Upper lobe of right lung (tissue), 1 donor: ENCODE measurements at regions not wholly inside any gene's neighbourhood (a gene's known extent, or its start where the extent isn't known, plus 50 kb on each side); places are given as distances from the start of the nearest gene placed in this dataset.

ENCODE experiments used
- ATAC-seq: fragments of 200-7000 bp; cut with Tn5 transposase; one replicate; pipeline ENCODE4 v1.9.1; 2020; ENCODE audit warnings: mild to moderate bottlenecking, moderate library complexity
- DNase-seq: peaks from one replicate; pipeline ENCODE4 v3.0.0-alpha.2; 2020
- H3K27ac ChIP-seq: fragments of 200-600 bp; one replicate; pipeline ENCODE4 v1.8.0; 2022
- H3K27me3 ChIP-seq: fragments of 200-600 bp; one replicate; pipeline ENCODE4 v1.8.0; 2022; ENCODE audit warnings: mild to moderate bottlenecking
- H3K36me3 ChIP-seq: fragments of 200-600 bp; one replicate; pipeline ENCODE4 v1.8.0; 2022
- H3K4me1 ChIP-seq: fragments of 200-600 bp; one replicate; pipeline ENCODE4 v1.8.0; 2022
- H3K4me3 ChIP-seq: fragments of 200-600 bp; one replicate; pipeline ENCODE4 v1.8.0; 2022; ENCODE audit warnings: mild to moderate bottlenecking
- H3K9me3 ChIP-seq: fragments of 200-600 bp; one replicate; pipeline ENCODE4 v1.8.0; 2022
- CTCF ChIP-seq: fragments of 200-600 bp; IDR thresholded peaks from one replicate; pipeline ENCODE4 v1.8.0; 2022; ENCODE audit warnings: antibody characterized with exemption
- intact Hi-C: fragments of 100-400 bp; cut with DNase I; formaldehyde crosslinking; loops from one replicate; pipeline ENCODE4 v1.11.0; 2022
- donor health status: DM: no; HTN: yes; CAD: no; lungs with severe emphysema.

DNA sequence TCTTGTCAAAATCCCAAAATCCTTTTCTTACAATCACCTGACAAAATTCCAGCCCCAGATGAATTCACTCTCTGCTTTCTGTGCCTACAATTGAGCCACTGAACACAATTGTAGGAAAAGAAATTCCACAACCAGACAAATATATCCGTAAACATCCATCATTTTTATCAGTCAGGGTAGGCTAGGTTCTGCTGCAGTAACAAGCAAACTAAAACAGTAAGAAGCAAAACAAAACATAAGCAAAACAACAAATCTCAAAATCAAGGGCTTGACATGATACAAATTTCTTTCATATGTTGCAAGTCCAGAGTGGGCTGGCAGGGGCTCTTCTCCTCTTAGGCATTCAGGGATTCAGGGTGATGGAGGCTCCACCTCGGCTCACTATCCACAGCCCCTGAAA is 114.2 kb upstream of the MAN2A1 start:
- Histone ChIP-seq H3K36me3 (no peaks in the 10 kb centered on the region), H3K4me3 (no peak overlapping the region), H3K4me1 (no peaks in the 10 kb centered on the region), H3K27me3 (no peaks in the 10 kb centered on the region), H3K9me3 (no peaks in the 10 kb centered on the region), H3K27ac (no peak overlapping the region)
- no peak for ATAC-seq
- intact Hi-C loops = no loop called here
- DNase-seq = no peak
- TF ChIP-seq CTCF = no peak

DNA sequence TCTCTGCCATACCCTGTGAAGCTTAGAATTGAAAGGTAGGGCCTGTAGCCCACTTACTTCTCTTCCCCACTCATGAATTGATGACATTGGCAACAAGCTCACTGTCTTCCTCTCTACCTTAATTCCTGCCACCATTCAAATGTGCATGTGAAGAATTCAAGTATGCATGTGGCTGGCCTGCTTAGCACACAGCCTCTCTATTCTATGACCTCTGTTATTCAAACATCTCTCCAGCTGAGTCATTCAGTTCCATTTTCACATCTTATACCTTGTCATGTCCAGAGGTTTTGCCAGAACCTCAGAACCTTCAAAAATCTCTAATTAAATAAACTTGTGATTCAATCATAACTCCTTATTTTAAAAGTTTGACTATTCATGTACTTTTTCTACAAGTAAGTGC is 114.7 kb upstream of the MAN2A1 start:
- Histone ChIP-seq H3K27ac (no peak overlapping the region), H3K9me3 (no peaks in the 10 kb centered on the region), H3K27me3 (no peaks in the 10 kb centered on the region), H3K36me3 (no peaks in the 10 kb centered on the region), H3K4me1 (no peaks in the 10 kb centered on the region), H3K4me3 (no peak overlapping the region)
- TF ChIP-seq CTCF = no peak
- ATAC-seq = no peak
- intact Hi-C loops = no loop called here
- no peak for DNase-seq

- H3K9me3 ChIP-seq = no peaks in the 10 kb centered on the region
- no peak overlapping the region for H3K4me3 ChIP-seq
- no peaks in the 10 kb centered on the region for H3K27me3 ChIP-seq
- H3K4me1 ChIP-seq = no peaks in the 10 kb centered on the region
- intact Hi-C loops = no loop called here
- no peak for DNase-seq
- no peak for ATAC-seq
- no peaks in the 10 kb centered on the region for H3K36me3 ChIP-seq
- no peak for TF ChIP-seq CTCF
- H3K27ac ChIP-seq = no peak overlapping the region
These were observed 116.0 kb upstream of the MAN2A1 start for GRCh38 chr5:109573766-109574165.

DNA sequence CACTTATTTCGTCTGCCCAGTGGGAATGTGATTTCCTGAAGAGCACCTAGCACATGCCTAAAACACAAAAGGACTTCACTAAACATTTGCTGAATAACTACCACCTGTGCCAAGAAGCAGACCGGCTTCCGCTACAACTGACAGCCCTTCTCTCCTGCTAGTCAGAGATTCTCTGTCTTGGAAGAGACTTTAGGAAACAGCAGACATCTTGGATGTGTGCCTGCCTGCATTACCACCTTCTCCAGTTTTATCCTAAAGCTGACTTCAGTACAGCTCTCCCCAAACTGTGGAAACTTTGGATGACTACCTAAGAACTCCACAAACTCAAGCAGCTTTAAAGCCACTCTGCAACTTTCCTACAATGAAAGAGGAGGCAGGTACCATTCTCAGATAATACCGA is 116.5 kb upstream of the MAN2A1 start:
- H3K4me3 ChIP-seq = no peak overlapping the region
- no peak for DNase-seq
- H3K27ac ChIP-seq = no peak overlapping the region
- no peaks in the 10 kb centered on the region for H3K27me3 ChIP-seq
- ATAC-seq = no peak
- H3K4me1 ChIP-seq = no peaks in the 10 kb centered on the region
- no peaks in the 10 kb centered on the region for H3K9me3 ChIP-seq
- intact Hi-C loops = no loop called here
- TF ChIP-seq CTCF = no peak
- H3K36me3 ChIP-seq = no peaks in the 10 kb centered on the region

DNA sequence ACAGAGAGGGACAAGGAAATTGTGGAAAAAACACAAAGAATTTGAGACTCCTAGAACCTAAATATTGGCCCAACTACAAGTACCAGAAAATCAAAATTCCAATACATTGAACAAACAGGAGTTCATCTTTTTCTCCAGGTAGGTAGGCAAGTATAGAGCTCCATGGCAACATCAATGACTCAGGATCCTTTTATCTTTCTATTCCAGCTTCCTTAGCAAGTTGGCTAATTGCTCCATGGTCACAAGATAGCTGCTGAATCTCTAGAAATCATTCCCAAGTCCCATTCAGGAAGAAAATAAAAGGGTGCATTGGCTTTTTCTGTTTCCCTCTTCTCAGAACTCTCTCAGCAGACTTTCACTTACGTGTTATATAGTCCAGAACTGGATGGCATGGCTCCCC is 117.9 kb upstream of the MAN2A1 start:
- no peaks in the 10 kb centered on the region for H3K36me3 ChIP-seq
- DNase-seq = no peak
- no peak for ATAC-seq
- H3K27ac ChIP-seq = no peak overlapping the region
- intact Hi-C loops = no loop called here
- H3K27me3 ChIP-seq = no peaks in the 10 kb centered on the region
- H3K4me3 ChIP-seq = no peak overlapping the region
- no peaks in the 10 kb centered on the region for H3K4me1 ChIP-seq
- TF ChIP-seq CTCF = no peak
- no peaks in the 10 kb centered on the region for H3K9me3 ChIP-seq

- no peaks in the 10 kb centered on the region for H3K27me3 ChIP-seq
- H3K27ac ChIP-seq = no peak overlapping the region
- no peaks in the 10 kb centered on the region for H3K4me1 ChIP-seq
- H3K36me3 ChIP-seq = no peaks in the 10 kb centered on the region
- intact Hi-C loops = no loop called here
- H3K4me3 ChIP-seq = no peak overlapping the region
- ATAC-seq (no peak), DNase-seq (no peak)
- no peak for TF ChIP-seq CTCF
- no peaks in the 10 kb centered on the region for H3K9me3 ChIP-seq
These were observed 119.3 kb upstream of the MAN2A1 start for GRCh38 chr5:109570362-109570874.
